ENCODE measurements at regions not wholly inside any gene's neighbourhood (a gene's known extent, or its start where the extent isn't known, plus 50 kb on each side); places are given as distances from the start of the nearest gene placed in this dataset.

- TF ChIP-seq OSR1 (CRISPR knock-in tag; IDR thresholded peaks at IDR 0.05) = no peak
- no peak for TF ChIP-seq TSHZ2 (CRISPR knock-in tag; IDR thresholded peaks at IDR 0.05)
- TF ChIP-seq ZC3H10 (CRISPR knock-in tag; IDR thresholded peaks at IDR 0.05) = no peak
- no peak for TF ChIP-seq TOX (CRISPR knock-in tag; IDR thresholded peaks at IDR 0.05; ENCODE audit: borderline replicate concordance)
- no peak for TF ChIP-seq ARNTL (CRISPR knock-in tag; IDR thresholded peaks at IDR 0.05; ENCODE audit: borderline replicate concordance, low read depth)
- TF ChIP-seq GLIS3 (CRISPR knock-in tag; IDR thresholded peaks at IDR 0.05) = no peak
Observed at GRCh38 chr6:74357321-74357720, 661.3 kb downstream of the CD109 start (continued).

GRCh38 chr6:74356391-74356790, 660.4 kb downstream of the CD109 start:
- no peak for ATAC-seq
- TF ChIP-seq TSHZ2 (CRISPR knock-in tag; IDR thresholded peaks at IDR 0.05) (no peak), RARB (CRISPR knock-in tag; IDR thresholded peaks at IDR 0.05) (no peak), GLIS3 (CRISPR knock-in tag; IDR thresholded peaks at IDR 0.05) (no peak), CSDC2 (CRISPR knock-in tag; IDR thresholded peaks at IDR 0.05) (no peak), ZNF565 (CRISPR knock-in tag; conservative IDR thresholded peaks at IDR 0.05; ENCODE audit: low read depth) (no peak), ARNTL (CRISPR knock-in tag; IDR thresholded peaks at IDR 0.05; ENCODE audit: borderline replicate concordance, low read depth) (no peak), ZNF8 (CRISPR knock-in tag; IDR thresholded peaks at IDR 0.05) (no peak), POU6F1 (CRISPR knock-in tag; IDR thresholded peaks at IDR 0.05; ENCODE audit: borderline replicate concordance, low read depth) (no peak), PATZ1 (CRISPR knock-in tag; IDR thresholded peaks at IDR 0.05; ENCODE audit: borderline replicate concordance) (no peak), ISL1 (CRISPR knock-in tag; IDR thresholded peaks at IDR 0.05) (no peak), ZFP30 (CRISPR knock-in tag; IDR thresholded peaks at IDR 0.05) (no peak)

GRCh38 chr6:74346936-74347535, 651.0 kb downstream of the CD109 start:
- ATAC-seq = no peak
- no peak for TF ChIP-seq TSHZ2 (CRISPR knock-in tag; IDR thresholded peaks at IDR 0.05)
- no peak for TF ChIP-seq ZNF70 (CRISPR knock-in tag; IDR thresholded peaks at IDR 0.05)
- no peak for TF ChIP-seq ZC3H10 (CRISPR knock-in tag; IDR thresholded peaks at IDR 0.05)
- TF ChIP-seq CREB5 (CRISPR knock-in tag; IDR thresholded peaks at IDR 0.05; ENCODE audit: low read depth) = no peak
- TF ChIP-seq ZNF8 (CRISPR knock-in tag; IDR thresholded peaks at IDR 0.05) = no peak
- TF ChIP-seq ZFP3 (CRISPR knock-in tag; IDR thresholded peaks at IDR 0.05) = no peak
- TF ChIP-seq ZFP30 (CRISPR knock-in tag; IDR thresholded peaks at IDR 0.05) = no peak
- no peak for TF ChIP-seq PPARA (CRISPR knock-in tag; IDR thresholded peaks at IDR 0.05; ENCODE audit: borderline replicate concordance)
- no peak for TF ChIP-seq ZNF565 (CRISPR knock-in tag; conservative IDR thresholded peaks at IDR 0.05; ENCODE audit: low read depth)
- TF ChIP-seq ESRRG (CRISPR knock-in tag; IDR thresholded peaks at IDR 0.05) = no peak
- no peak for TF ChIP-seq TOX (CRISPR knock-in tag; IDR thresholded peaks at IDR 0.05; ENCODE audit: borderline replicate concordance)
- no peak for TF ChIP-seq GLIS3 (CRISPR knock-in tag; IDR thresholded peaks at IDR 0.05)
- TF ChIP-seq CSDC2 (CRISPR knock-in tag; IDR thresholded peaks at IDR 0.05) = no peak
- no peak for TF ChIP-seq OSR1 (CRISPR knock-in tag; IDR thresholded peaks at IDR 0.05)

All from SK-N-SH treated with all-trans-retinoic acid at 6 μM for 48 hours (cell line).